ENCODE measurements at regions not wholly inside any gene's neighbourhood (a gene's known extent, or its start where the extent isn't known, plus 50 kb on each side); places are given as distances from the start of the nearest gene placed in this dataset.
"Not testable (repeated sequence)": the region's sequence is repeated elsewhere in the genome, so short reads cannot be mapped to it uniquely, and the experiment has no call there.

DNA sequence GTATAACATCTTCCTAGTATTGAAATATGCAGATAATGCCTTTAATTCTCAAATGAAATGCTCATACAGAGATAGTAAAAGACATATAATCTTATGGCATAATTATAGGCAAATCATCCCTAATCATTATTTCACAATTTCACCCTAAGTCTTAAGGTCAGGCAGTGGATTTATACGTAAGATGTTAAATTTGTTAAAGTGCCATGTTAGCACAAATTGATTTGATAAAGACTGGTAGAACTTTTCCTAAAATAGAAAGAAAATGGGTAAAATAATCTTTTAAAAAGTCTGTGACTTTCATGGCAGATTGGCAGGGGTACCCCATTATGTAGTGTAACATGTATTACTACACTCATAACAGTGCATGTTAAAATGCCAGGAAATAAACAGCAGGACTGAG lies 1092.7 kb upstream of the GOT2 start:
- Histone ChIP-seq H3K36me3 (no peaks in the 10 kb centered on the region), H3K4me1 (no peaks in the 10 kb centered on the region), H3K27ac (no peak overlapping the region), H3K9me3 (no peaks in the 10 kb centered on the region), H4K20me1 (no peaks in the 10 kb centered on the region), H3K4me2 (no peak overlapping the region), H3K9ac (no peak overlapping the region), H3K4me3 (no peak overlapping the region), H3K27me3 (no peaks in the 10 kb centered on the region)
- TF ChIP-seq Cebpa-rat (IDR thresholded peaks at IDR 0.05), result no peak

GRCh38 chr16:59809488-59809887 lies 1075.4 kb upstream of the GOT2 start:
- not testable (repeated sequence) for H3K9me3 ChIP-seq, H3K9ac ChIP-seq, H4K20me1 ChIP-seq, H3K4me2 ChIP-seq, H3K27me3 ChIP-seq, H3K36me3 ChIP-seq, H3K27ac ChIP-seq, H3K4me3 ChIP-seq, H3K4me1 ChIP-seq

DNA sequence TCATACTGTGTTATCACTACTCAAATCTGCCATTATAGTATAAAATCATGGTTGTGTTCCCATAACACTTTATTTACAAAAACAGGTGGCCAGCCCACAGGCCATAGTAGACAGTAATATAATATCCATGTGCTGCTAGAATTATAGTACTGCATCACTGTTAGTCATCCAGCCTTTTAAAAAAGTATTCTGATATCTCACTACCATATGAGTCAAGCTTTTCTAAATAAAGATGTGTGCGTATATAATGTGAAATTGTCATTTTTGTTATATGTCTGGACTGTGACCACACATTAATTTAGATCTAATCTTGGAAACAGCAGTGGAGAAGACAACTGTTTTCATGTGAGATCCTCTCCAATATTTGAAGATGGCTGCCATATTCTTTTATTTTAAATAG lies 1049.1 kb upstream of the GOT2 start:
- no peaks in the 10 kb centered on the region for H3K27me3 ChIP-seq
- no peaks in the 10 kb centered on the region for H4K20me1 ChIP-seq
- no peak overlapping the region for H3K9ac ChIP-seq
- H3K4me2 ChIP-seq, result no peak overlapping the region
- H3K9me3 ChIP-seq, result no peaks in the 10 kb centered on the region
- no peak overlapping the region for H3K4me3 ChIP-seq
- H3K36me3 ChIP-seq, result no peaks in the 10 kb centered on the region
- H3K27ac ChIP-seq, result no peak overlapping the region
- H3K4me1 ChIP-seq, result no peaks in the 10 kb centered on the region
- TF ChIP-seq Cebpa-rat (IDR thresholded peaks at IDR 0.05), result no peak

GRCh38 chr16:59773330-59773729 lies 1039.2 kb upstream of the GOT2 start:
- Histone ChIP-seq H3K4me3 (no peak overlapping the region), H3K4me1 (no peaks in the 10 kb centered on the region), H3K9ac (no peak overlapping the region), H4K20me1 (no peaks in the 10 kb centered on the region), H3K4me2 (no peak overlapping the region), H3K27ac (no peak overlapping the region), H3K27me3 (no peaks in the 10 kb centered on the region), H3K9me3 (no peaks in the 10 kb centered on the region), H3K36me3 (no peaks in the 10 kb centered on the region)
- TF ChIP-seq Cebpa-rat (IDR thresholded peaks at IDR 0.05), result no peak

GRCh38 chr16:59759296-59759695 lies 1025.2 kb upstream of the GOT2 start:
- Histone ChIP-seq H3K9ac (no peak overlapping the region), H3K4me2 (no peak overlapping the region), H3K4me1 (no peaks in the 10 kb centered on the region), H3K4me3 (no peak overlapping the region), H3K9me3 (no peaks in the 10 kb centered on the region), H4K20me1 (no peaks in the 10 kb centered on the region), H3K27me3 (no peaks in the 10 kb centered on the region), H3K27ac (no peak overlapping the region), H3K36me3 (no peaks in the 10 kb centered on the region)
- no peak for TF ChIP-seq Cebpa-rat (IDR thresholded peaks at IDR 0.05)

- Histone ChIP-seq H3K36me3 (no peaks in the 10 kb centered on the region), H3K27ac (no peak overlapping the region), H3K9me3 (no peaks in the 10 kb centered on the region), H4K20me1 (no peaks in the 10 kb centered on the region), H3K4me3 (no peak overlapping the region), H3K4me1 (no peaks in the 10 kb centered on the region), H3K9ac (no peak overlapping the region), H3K27me3 (no peaks in the 10 kb centered on the region), H3K4me2 (no peak overlapping the region)
- no peak for TF ChIP-seq Cebpa-rat (IDR thresholded peaks at IDR 0.05)
Observed at GRCh38 chr16:59758848-59759247, 1024.7 kb upstream of the GOT2 start.

DNA sequence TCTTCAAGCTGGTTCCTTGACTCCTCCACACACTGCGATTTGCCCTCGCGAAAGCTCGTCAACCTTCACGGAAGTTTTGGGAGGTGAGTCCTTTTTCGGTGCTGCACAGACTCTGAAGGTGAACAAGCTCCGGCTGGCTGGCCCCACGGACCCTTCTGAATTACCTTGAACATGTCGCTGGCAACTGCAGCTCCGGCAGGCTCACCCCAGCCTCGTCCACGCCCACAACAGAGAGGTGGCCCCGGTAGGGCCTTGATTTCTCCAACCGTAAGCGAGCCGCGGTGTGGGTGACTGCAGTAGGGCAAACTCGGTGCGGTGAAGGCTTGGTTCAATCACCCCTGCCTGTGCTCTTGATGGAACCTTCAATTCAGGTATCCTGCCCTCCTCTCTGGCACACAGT lies 1020.7 kb upstream of the GOT2 start:
- no peak for TF ChIP-seq Cebpa-rat (IDR thresholded peaks at IDR 0.05)
- Histone ChIP-seq H3K4me1 (no peaks in the 10 kb centered on the region), H3K9ac (no peak overlapping the region), H3K9me3 (no peaks in the 10 kb centered on the region), H3K27ac (no peak overlapping the region), H3K36me3 (no peaks in the 10 kb centered on the region), H3K4me3 (no peak overlapping the region), H3K4me2 (no peak overlapping the region), H3K27me3 (no peaks in the 10 kb centered on the region), H4K20me1 (no peaks in the 10 kb centered on the region)

DNA sequence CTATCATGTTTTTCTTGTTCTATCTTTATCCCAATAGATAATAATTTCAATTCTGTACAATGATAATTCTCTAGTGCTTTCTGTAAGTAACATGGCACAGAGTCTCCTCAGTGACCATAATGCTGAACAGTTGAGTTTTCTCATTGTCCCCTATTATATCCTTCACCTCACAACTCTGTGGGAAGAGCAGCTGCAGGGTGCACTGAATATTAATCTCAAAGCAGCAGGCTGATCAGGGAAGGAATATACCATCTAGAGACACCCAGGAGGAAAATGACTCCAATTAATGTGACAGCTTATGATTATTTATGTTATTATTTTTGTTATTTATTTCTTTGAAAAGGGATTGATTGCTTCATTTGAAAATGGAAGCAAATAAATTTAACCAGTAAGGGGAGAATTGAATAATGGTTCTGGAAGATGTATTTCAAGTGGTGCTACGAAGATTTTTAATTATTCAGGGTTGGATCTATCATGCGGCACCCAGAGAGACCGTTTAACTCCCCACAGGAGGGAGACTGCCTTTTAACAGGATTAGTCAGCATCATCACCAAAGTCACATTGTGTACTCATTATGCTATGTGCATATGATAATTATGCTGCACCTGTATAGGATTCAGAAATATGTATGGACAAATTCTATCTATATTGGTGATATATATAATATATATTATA lies 1015.7 kb upstream of the GOT2 start:
- Histone ChIP-seq H3K4me2 (no peak overlapping the region), H4K20me1 (no peaks in the 10 kb centered on the region), H3K27me3 (no peaks in the 10 kb centered on the region), H3K27ac (no peak overlapping the region), H3K9me3 (no peaks in the 10 kb centered on the region), H3K9ac (no peak overlapping the region), H3K4me1 (no peaks in the 10 kb centered on the region), H3K36me3 (no peaks in the 10 kb centered on the region), H3K4me3 (no peak overlapping the region)
- no peak for TF ChIP-seq Cebpa-rat (IDR thresholded peaks at IDR 0.05)

DNA sequence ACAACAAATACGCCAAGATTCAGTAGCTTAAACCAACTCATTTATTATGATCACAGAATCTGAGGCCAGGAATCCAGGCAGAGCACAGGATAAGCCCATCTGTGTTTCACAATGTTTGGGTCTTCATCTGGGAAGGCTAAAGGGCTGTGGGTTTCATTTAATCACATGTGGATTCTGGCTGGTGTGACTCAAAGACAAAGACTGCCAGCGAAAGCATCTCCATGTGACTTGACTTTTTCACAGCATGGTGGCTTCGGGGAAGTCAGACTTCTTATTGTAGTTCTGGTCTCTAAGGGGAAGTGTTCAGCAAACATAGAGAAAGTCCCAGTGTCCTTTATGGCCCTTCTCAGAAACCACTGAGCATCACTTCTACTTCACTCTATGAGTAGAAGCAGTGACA lies 1014.4 kb upstream of the GOT2 start:
- Histone ChIP-seq H3K9ac (no peak overlapping the region), H3K4me2 (no peak overlapping the region), H4K20me1 (no peaks in the 10 kb centered on the region), H3K27ac (no peak overlapping the region), H3K27me3 (no peaks in the 10 kb centered on the region), H3K4me3 (no peak overlapping the region), H3K9me3 (no peaks in the 10 kb centered on the region), H3K4me1 (no peaks in the 10 kb centered on the region), H3K36me3 (no peaks in the 10 kb centered on the region)
- TF ChIP-seq Cebpa-rat (IDR thresholded peaks at IDR 0.05), result no peak

GRCh38 chr16:59743504-59743903 lies 1009.4 kb upstream of the GOT2 start:
- no peak overlapping the region for H3K4me2 ChIP-seq
- H3K4me3 ChIP-seq, result no peak overlapping the region
- H3K27ac ChIP-seq, result no peak overlapping the region
- no peak overlapping the region for H3K9ac ChIP-seq
- no peaks in the 10 kb centered on the region for H4K20me1 ChIP-seq
- no peaks in the 10 kb centered on the region for H3K27me3 ChIP-seq
- no peaks in the 10 kb centered on the region for H3K36me3 ChIP-seq
- H3K4me1 ChIP-seq, result no peaks in the 10 kb centered on the region
- no peaks in the 10 kb centered on the region for H3K9me3 ChIP-seq
- no peak for TF ChIP-seq Cebpa-rat (IDR thresholded peaks at IDR 0.05)

DNA sequence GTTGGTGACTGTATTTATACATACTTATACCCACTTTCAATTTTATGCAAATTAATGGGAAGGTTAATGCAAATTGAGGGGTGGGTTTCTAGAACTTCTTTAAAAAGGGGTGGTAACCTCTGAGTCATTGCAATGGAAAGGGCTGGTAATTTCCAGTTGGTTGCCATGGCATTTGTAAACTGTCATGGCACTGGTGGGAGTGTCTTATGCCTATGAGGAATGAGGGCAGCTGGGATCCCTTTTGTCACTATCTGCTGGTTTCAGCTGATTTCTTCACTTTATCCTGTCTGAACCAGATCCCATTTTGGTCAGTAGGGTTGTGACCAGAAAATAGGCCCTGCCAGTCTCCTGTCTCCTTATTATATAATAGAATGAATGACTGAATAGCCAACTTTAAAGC lies 1006.7 kb upstream of the GOT2 start:
- Histone ChIP-seq H3K9me3 (no peaks in the 10 kb centered on the region), H3K9ac (no peak overlapping the region), H3K4me1 (no peaks in the 10 kb centered on the region), H3K27ac (no peak overlapping the region), H3K4me3 (no peak overlapping the region), H3K4me2 (no peak overlapping the region), H3K27me3 (no peaks in the 10 kb centered on the region), H4K20me1 (no peaks in the 10 kb centered on the region), H3K36me3 (no peaks in the 10 kb centered on the region)
- no peak for TF ChIP-seq Cebpa-rat (IDR thresholded peaks at IDR 0.05)
